GM19328 (cell line): ENCODE measurements at regions not wholly inside any gene's neighbourhood (a gene's known extent, or its start where the extent isn't known, plus 50 kb on each side); places are given as distances from the start of the nearest gene placed in this dataset.
A peak's percentile ranks its signal among the peaks of the same experiment; 100 is the strongest.

Source experiments
- ATAC-seq: cut with Tn5 transposase; IDR thresholded peaks from one replicate; pipeline ENCODE4 v1.9.1; 2021; ENCODE audit warnings: mild to moderate bottlenecking, moderate library complexity; ENCODE audit not compliant: unreplicated experiment

DNA sequence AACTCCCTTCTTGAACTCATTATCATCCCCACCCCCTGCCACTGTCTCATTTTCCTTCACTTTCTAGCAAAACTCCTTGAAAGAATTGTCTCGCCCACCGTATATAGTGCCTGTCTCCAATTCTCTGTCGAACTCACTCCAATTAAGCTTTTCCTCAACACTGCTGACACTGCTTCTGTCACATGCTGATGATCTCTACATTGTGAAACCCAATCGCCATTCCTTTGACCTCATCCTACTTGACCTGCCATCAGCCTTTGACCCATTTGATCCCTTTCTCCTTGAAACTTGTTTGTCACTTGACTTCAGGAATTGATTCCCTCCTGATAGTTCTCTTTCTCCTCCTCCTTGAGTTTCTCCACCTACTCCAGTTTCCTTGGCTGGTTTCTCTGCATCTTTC, 54.8 kb downstream of the CCDC71L start:
- ATAC-seq, result no peak

- no peak for ATAC-seq
These were observed 56.0 kb downstream of the CCDC71L start for GRCh38 chr7:106604971-106605370.

GRCh38 chr7:106604303-106604924, 56.5 kb downstream of the CCDC71L start:
- ATAC-seq, result no peak

- ATAC-seq, result no peak
These were observed 57.6 kb downstream of the CCDC71L start for GRCh38 chr7:106603346-106603745.

DNA sequence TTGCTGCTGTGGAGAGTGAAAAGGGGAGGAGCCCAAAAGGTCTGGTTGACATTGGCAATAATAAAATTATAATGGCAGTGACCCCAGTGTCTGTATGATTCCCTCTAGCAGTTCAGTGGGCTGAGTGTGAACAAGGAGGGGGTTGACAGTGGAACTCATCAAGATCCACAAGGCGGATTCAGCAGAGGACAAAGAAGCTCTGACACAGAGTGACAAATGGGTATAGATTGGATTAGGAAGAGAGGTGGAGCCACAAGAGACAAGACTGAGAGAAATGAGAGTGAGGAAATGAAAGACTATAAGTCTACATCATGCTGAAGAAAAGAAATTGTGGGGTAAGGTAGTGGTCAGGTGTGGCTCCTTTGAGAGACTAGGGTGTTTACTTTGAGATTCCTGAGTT, 58.9 kb downstream of the CCDC71L start:
- no peak for ATAC-seq

DNA sequence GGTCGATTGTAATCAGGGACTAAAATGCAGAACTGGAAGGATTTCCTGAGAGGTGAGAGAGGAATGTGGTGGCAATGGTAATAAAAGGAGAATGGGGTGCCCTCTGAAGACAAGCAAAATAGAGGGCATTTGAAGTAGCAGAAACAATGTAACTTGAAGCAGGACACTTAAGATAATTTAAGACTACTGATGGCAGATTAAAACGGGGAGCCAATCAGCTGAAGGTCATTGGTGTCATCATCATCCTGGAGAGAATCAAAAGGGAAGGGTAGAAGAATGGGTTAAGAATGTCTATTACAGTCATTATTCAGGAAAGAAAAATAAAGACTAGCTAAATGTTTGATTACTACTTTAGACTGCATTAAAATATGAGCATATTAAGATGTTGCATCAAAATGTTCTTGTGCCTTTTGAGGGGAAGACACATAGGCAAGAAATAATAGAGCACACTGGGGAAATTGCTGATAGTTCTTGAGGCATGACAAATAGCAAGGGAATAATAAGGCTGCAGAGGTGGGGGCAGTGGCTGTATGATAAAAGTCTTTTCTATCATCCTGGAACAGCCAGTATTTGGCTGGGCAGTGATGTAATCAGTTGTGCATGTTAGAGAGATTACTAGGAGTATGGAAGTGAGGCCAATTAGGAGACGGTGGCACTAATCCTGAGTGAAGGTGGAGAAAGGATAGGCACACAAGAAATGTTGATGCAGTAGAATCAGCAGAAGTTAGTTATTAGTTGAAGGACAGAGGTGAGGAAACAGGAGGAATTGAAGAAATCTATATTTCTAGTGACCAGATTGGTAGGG, 60.2 kb downstream of the CCDC71L start:
- ATAC-seq, result no peak

- ATAC-seq, result no peak
These were observed 61.6 kb downstream of the CCDC71L start for GRCh38 chr7:106599343-106599698.

- ATAC-seq, result peak; percentile 98
These were observed 62.2 kb downstream of the CCDC71L start for GRCh38 chr7:106598663-106599342.

DNA sequence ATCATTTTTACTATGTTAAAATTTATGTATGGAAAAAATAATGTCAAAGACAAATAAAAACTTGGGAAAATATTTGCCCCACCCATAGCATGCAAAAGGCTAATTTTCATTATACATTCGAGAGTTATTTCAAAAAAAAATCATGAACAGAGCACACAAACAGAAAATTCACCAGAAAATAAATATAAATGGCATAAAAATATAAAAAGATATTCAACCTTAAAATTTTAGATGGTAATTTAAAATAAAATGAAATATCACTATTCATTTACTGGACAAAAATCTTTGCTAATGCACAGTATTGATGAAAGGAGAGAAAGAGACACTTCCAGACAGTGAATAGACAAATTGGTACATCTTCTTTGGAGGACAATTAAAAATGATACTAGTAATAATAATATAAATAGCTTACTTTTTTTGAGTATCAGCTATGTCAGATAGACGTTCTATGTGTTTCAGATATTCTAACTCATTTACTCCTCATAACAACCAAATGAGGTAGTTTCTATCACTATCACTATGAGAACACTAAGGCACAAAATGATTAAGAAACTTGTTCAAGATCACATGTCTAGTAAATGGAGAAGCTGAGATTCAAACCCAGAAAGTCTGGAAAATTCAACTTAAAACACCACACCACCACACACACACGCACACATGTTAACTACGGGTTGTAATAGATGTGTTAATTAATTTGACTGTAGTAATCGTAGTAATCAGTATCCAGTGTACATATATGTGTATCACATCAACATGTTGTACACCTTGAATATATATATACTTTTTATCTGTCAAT, 63.0 kb downstream of the CCDC71L start:
- no peak for ATAC-seq

- ATAC-seq, result no peak
These were observed 63.9 kb downstream of the CCDC71L start for GRCh38 chr7:106597014-106597413.

GRCh38 chr7:106595922-106596321, 65.0 kb downstream of the CCDC71L start:
- ATAC-seq, result no peak

GRCh38 chr7:106593028-106593417, 67.9 kb downstream of the CCDC71L start:
- no peak for ATAC-seq

GRCh38 chr7:106592282-106593027, 68.5 kb downstream of the CCDC71L start:
- ATAC-seq, result no peak

DNA sequence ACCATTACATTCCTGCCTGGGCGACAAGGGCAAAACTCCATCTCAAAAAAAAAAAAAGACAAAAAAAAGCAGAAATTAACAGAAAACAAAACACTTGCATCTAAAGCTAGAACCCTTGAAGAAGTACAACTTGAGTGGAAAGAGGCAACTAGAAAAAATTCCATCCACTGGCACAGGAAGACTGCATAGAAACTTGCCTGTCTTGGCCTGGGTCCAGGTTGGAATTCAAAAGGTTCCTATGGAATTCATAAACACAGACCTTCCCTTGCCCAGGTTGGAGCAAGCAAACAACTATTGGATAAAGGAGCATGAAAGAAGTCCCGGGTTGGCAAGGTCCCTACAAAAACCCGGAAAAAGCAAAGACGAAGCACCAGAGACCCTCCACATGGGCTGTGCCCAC, 69.8 kb downstream of the CCDC71L start:
- no peak for ATAC-seq

DNA sequence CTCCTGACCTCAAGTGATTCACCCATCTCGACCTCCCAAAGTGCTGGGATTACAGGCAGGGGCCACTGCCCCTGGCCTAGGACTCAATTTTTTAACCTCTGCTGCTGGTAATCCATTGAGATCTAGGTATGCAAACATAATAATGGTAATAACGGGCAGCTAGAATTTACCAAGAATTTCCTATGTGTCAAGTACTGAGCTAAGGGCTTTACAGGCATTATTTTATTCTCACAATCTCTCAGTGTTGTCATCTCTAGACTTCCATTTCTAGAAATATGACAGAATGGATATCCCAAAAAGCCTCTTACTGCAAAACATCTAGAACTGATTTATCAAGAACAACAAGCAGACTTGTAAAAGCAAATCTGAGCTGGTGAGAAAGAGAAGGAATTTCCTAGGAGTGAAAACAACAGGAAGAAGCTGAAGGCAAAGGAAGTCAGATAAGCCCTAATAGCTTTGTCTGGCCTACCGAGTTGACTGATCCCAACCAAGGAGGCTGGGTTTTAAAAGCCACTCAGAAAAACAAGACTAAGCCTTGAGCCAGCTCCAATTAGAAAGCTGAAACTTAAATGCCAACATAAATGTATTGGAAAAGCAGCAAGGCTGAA, 70.6 kb downstream of the CCDC71L start:
- no peak for ATAC-seq

DNA sequence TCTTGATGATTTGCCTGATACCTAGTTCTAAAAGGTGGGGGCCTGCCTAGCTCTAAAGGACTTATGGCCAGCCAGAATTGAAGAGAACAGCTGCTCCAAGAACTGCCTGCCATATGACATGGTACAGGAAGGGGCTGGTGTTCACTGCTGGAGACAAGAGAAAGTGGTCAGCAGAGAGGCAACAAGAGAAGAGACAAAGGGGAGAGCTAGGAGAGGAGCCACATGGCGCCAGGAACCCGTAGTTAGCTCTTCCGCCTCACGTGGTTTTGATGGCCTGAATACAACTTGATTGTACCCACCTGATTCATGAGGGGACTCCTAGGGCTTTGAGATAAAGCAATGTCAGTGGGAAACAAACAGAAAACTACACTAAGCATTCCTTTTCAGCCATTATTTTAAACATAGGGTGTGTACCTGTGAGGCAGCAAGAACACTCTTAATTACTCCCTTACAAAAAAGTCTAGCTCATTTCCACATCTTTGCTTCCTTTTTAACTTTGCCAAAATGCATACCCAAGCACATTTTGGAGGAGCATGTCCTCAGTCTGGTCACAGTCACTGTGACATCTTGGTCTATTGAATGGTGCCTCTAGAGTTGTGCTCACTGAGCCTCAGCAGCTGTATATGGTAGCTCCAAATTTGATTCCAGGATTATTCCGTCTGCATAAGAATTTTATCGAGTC, 71.6 kb downstream of the CCDC71L start:
- no peak for ATAC-seq

DNA sequence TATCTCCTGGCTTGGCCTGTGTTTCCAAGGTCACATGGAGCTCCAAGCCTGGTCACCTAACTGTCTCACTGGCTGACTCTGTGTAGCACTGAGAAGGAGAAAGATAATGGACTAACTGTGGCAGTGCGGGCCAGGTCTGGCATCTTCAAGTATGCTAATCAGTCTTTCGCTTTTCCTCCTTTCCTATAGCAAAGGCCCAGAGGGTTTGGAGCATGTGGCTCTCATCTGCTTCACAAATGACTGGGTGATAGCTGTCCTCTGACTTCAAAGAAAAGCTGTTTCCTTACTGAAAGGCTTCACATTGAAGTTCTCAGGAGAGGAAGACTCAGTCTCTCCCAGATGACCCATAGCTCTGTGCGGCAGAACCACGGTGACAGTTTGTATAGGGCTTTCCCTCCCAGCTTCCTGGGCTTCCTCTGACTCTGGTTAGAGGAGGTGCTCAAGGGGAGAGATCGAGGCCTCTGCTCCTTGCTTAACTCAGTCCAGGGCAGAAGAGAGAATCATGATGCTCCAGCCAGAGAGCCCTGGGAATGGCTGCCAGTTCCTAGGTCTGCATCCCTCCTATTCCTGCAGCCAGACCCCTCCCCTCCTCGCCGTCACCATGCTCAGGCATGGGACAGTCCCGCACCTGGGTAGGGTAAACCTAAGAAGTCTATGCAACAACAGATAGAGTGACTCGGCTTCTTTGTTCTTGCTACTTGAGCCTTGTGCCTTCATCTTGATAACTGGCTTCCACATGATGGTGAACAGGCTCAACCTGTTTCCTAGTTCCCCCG, 72.3 kb downstream of the CCDC71L start:
- no peak for ATAC-seq

DNA sequence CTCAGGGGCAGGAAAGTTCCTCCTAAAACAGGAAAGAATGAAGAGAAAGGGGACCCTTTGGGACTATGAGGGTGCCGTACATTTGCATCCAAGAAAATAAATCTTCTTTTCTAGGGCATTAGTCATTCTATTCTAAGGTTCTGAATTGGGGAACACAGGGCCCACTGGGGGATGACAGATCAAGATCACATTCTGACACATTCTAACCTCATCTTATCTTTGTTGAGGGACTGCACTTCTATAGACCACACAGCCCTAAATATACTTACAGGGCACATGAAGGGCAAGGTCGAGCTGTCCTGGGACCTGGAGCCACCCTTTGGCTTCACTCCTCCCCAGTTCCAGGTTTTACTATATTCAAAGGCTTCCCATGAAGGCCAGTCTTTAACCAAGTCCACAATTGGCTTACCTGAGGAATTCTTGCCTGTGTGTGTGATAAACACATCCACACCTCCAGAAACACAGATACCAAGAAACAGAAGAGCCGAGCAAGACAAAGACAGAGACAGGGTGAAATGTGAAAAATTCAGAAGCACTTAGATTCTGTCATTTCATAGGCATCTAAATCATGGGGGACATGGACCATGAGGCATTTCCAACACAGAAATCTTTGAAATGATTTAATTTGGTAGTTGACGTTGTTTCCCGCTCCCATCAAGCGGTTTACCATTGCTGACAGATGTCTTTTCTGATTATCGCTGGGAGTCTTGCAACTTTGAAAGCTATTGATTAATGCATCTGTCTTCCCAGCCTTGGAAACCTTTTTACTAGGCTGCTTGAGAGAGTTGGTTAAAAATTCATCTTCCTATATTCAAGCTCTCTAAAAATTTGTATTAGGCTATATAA, 75.8 kb downstream of the CCDC71L start:
- ATAC-seq, result no peak
